ENCODE measurements at regions not wholly inside any gene's neighbourhood (a gene's known extent, or its start where the extent isn't known, plus 50 kb on each side); places are given as distances from the start of the nearest gene placed in this dataset.

DNA sequence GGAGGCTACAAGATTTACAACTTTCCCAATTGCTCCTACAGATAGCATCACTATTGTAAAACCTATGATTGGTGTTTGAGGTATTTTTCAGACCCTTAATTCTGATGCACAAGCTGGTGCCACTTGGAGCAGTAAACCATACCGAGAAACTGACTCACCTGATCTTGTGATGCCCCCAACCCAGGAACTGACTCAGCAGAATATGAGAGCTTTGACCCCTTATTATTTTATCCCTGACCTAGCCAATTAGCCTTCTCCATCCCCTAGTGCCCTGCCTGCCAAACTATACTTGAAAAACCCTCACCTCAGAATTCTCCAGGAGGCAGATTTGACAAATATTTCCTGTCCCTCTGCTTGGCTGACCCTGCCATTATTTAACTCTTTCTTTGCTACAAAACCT lies 585.9 kb upstream of the GHITM start:
- TF ChIP-seq, protein P1, sequence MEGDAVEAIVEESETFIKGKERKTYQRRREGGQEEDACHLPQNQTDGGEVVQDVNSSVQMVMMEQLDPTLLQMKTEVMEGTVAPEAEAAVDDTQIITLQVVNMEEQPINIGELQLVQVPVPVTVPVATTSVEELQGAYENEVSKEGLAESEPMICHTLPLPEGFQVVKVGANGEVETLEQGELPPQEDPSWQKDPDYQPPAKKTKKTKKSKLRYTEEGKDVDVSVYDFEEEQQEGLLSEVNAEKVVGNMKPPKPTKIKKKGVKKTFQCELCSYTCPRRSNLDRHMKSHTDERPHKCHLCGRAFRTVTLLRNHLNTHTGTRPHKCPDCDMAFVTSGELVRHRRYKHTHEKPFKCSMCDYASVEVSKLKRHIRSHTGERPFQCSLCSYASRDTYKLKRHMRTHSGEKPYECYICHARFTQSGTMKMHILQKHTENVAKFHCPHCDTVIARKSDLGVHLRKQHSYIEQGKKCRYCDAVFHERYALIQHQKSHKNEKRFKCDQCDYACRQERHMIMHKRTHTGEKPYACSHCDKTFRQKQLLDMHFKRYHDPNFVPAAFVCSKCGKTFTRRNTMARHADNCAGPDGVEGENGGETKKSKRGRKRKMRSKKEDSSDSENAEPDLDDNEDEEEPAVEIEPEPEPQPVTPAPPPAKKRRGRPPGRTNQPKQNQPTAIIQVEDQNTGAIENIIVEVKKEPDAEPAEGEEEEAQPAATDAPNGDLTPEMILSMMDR (IDR thresholded peaks at IDR 0.05), result no peak
- Histone ChIP-seq H3K4me3 (no peak overlapping the region), H3K4me1 (no peaks in the 10 kb centered on the region), H3K27ac (no peak overlapping the region), H3K36me3 (no peaks in the 10 kb centered on the region), H3K9me3 (no peaks in the 10 kb centered on the region), H3K27me3 (no peaks in the 10 kb centered on the region)
- ATAC-seq, result no peak
- intact Hi-C loops (cut with DNase I), result no loop called here
- no peak for DNase-seq

DNA sequence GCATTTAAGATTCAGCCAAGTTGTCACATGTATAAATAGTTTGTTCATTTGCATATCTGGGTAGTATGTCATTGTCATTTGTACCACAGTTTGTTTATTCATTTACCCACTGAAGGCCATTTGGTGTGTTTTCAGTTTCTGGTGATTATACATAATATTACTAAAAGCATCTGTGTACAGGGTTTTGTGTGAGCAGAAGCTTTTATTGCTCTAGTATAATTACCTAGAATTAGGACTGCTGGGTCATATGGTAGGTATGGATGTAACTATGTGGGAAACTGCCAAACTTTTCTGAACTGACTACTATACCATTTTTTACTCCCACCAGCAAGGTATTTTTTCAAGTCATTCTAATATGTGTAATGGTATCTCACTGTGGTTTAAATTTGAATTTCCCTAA lies 584.0 kb upstream of the GHITM start:
- Histone ChIP-seq H3K27ac (no peak overlapping the region), H3K36me3 (no peaks in the 10 kb centered on the region), H3K4me1 (no peaks in the 10 kb centered on the region), H3K9me3 (no peaks in the 10 kb centered on the region), H3K4me3 (no peak overlapping the region), H3K27me3 (no peaks in the 10 kb centered on the region)
- no peak for DNase-seq
- no peak for ATAC-seq
- TF ChIP-seq, protein P1 (IDR thresholded peaks at IDR 0.05), result no peak
- intact Hi-C loops (cut with DNase I), result no loop called here

DNA sequence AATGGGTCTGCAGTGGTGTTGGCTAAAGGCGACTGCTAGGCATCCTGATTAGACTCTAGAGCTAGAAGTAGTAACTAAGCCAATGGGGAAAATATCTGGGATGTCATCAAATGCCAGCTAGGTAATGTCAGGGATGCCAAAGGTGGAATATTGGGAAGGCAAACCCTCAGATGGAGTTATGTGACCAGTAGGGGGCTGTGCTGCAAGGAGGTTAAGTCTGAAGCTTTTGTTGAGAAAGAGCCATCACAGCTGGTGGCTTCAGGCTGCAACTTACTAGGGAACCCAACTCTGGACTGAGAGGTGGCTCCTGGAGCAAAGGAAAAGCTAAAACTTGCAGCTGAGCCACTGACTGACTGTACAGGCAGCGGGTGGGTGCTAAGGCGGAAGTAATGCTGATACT lies 576.9 kb upstream of the GHITM start:
- H3K9me3 ChIP-seq, result peaks cover 0 to 9% of the 10 kb centered on the region in 2 donors
- TF ChIP-seq, protein P1 (IDR thresholded peaks at IDR 0.05), result no peak
- DNase-seq (no peak), ATAC-seq (no peak)
- no peaks in the 10 kb centered on the region for H3K36me3 ChIP-seq
- H3K27me3 ChIP-seq, result no peaks in the 10 kb centered on the region
- no peaks in the 10 kb centered on the region for H3K4me1 ChIP-seq
- no peak overlapping the region for H3K4me3 ChIP-seq
- no peak overlapping the region for H3K27ac ChIP-seq
- intact Hi-C loops (cut with DNase I), result no loop called here

DNA sequence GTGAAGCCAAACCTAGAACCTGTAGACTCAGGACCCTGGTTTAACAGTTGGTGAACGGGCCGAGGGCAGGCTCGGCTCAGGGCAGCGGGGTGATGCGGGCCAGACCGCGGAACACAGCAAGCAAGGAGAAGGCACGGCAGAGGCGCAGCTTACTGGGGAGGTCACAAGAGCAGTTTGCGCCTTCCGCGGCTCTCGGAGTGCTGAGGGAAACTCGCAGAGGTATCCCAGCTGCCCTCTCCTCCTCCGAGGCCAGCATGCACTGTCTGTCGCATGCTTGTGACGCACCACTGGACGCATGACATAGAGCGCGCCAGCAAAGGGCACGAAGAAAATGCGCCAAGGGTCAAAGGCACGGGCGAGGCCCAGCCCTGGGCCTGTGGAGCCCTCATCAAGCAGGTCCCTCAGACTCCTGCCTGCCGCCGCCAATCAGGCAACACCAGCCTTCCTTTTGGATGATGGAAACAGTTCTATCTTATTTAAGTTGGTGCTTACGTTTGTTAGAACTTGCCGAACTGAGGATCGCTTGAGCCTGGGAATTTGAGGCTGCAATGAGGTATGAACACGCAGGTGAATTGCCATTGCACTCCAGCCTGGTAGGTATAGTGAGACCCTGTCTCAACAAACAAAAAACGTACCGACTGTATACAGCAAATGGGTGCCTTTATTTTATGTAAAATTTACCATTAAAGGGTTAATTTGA lies 574.3 kb upstream of the GHITM start:
- peaks cover 0 to 11% of the 10 kb centered on the region in 2 donors for H3K9me3 ChIP-seq
- ATAC-seq, result no peak
- no peak overlapping the region for H3K4me3 ChIP-seq
- no peaks in the 10 kb centered on the region for H3K27me3 ChIP-seq
- H3K27ac ChIP-seq, result no peak overlapping the region
- intact Hi-C loops (cut with DNase I), result no loop called here
- H3K36me3 ChIP-seq, result no peaks in the 10 kb centered on the region
- peak in 1 of 4 donors; percentile 73 for DNase-seq
- TF ChIP-seq, protein P1 (IDR thresholded peaks at IDR 0.05), result no peak
- H3K4me1 ChIP-seq, result no peaks in the 10 kb centered on the region

DNA sequence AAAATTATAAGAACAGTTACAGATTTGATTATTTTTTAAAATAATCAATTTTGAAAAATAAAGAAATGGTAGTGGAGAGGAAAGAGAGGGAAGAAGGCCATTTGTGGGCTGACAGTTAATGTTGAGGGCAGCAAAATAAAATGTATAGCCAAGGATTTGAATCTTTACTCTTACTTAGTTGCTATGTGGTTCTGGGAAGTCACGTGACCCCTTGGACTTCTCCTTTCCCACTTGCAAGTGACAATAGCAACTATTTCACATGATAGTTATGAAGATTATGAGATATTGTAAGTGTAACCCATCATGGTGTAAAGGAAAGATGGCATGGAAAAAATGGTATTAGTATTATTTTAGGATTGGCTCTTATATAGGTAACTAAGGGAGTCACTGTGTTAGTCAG lies 567.3 kb upstream of the GHITM start:
- H3K9me3 ChIP-seq, result peaks cover 0 to 3% of the 10 kb centered on the region in 2 donors
- intact Hi-C loops (cut with DNase I), result no loop called here
- no peaks in the 10 kb centered on the region for H3K4me1 ChIP-seq
- DNase-seq (no peak), ATAC-seq (no peak)
- H3K27me3 ChIP-seq, result no peaks in the 10 kb centered on the region
- TF ChIP-seq, protein P1 (IDR thresholded peaks at IDR 0.05), result no peak
- no peak overlapping the region for H3K4me3 ChIP-seq
- H3K36me3 ChIP-seq, result no peaks in the 10 kb centered on the region
- no peak overlapping the region for H3K27ac ChIP-seq
